ENCODE measurements at regions not wholly inside any gene's neighbourhood (a gene's known extent, or its start where the extent isn't known, plus 50 kb on each side); places are given as distances from the start of the nearest gene placed in this dataset.
A peak's percentile ranks its signal among the peaks of the same experiment; 100 is the strongest.

GRCh38 chr1:228872080-228872479 is 136.8 kb downstream of the RHOU start:
- no peaks in the 10 kb centered on the region for H3K27me3 ChIP-seq (ENCODE audit: control insufficient read depth, insufficient read depth, low read length)
- no TSS peak for BruUV-seq (replicated peaks)
- no peaks in the 10 kb centered on the region for H3K9me3 ChIP-seq (ENCODE audit: control insufficient read depth, insufficient read depth, low read depth, low read length)
- POLR2A ChIA-PET: interaction anchor here (0.7 kb wide), 1 partner anchor 207 kb away, joined by 5 read pairs; no protein-coding TSS in a partner anchor
- CTCF ChIA-PET: interaction anchor here (0.7 kb wide), 1 partner anchor 10 kb away, joined by 3 read pairs; no protein-coding TSS in a partner anchor
- no peaks in the 10 kb centered on the region for H3K36me3 ChIP-seq (ENCODE audit: control insufficient read depth, insufficient read depth, low read length)
- H3K4me1 ChIP-seq (ENCODE audit: control insufficient read depth, insufficient read depth, low read length): peaks cover 20% of the 10 kb centered on the region
- DNase-seq (ENCODE audit: low read depth, low spot score) (no peak), ATAC-seq (no peak)
- H3K4me3 ChIP-seq (ENCODE audit: low read depth in 2 of 2, low read length in 2 of 2): no peak overlapping the region
- intact Hi-C loops (cut with micrococcal nuclease; ENCODE audit: unreplicated experiment): no loop called here
- no peak for TF ChIP-seq TCF7L2 (IDR thresholded peaks at IDR 0.05; ENCODE audit: low read depth, low read length)
- no peak for TF ChIP-seq CTCF (IDR thresholded peaks at IDR 0.05)
- TF ChIP-seq, protein P1, sequence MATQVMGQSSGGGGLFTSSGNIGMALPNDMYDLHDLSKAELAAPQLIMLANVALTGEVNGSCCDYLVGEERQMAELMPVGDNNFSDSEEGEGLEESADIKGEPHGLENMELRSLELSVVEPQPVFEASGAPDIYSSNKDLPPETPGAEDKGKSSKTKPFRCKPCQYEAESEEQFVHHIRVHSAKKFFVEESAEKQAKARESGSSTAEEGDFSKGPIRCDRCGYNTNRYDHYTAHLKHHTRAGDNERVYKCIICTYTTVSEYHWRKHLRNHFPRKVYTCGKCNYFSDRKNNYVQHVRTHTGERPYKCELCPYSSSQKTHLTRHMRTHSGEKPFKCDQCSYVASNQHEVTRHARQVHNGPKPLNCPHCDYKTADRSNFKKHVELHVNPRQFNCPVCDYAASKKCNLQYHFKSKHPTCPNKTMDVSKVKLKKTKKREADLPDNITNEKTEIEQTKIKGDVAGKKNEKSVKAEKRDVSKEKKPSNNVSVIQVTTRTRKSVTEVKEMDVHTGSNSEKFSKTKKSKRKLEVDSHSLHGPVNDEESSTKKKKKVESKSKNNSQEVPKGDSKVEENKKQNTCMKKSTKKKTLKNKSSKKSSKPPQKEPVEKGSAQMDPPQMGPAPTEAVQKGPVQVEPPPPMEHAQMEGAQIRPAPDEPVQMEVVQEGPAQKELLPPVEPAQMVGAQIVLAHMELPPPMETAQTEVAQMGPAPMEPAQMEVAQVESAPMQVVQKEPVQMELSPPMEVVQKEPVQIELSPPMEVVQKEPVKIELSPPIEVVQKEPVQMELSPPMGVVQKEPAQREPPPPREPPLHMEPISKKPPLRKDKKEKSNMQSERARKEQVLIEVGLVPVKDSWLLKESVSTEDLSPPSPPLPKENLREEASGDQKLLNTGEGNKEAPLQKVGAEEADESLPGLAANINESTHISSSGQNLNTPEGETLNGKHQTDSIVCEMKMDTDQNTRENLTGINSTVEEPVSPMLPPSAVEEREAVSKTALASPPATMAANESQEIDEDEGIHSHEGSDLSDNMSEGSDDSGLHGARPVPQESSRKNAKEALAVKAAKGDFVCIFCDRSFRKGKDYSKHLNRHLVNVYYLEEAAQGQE (IDR thresholded peaks at IDR 0.05; ENCODE audit: insufficient read depth in 1 of 2, low read depth in 2 of 2, low read length in 1 of 2): no peak
- TF ChIP-seq SIN3A (IDR thresholded peaks at IDR 0.05; ENCODE audit: borderline replicate concordance, insufficient read depth, low read depth, low read length): no peak
- no peak for TF ChIP-seq POLR2AphosphoS5 (IDR thresholded peaks at IDR 0.05; ENCODE audit: low read depth, low read length)
- in situ Hi-C loops (cut with HindIII; ENCODE audit: low pct_unique_long_range_greater_than_20kb, low sequenced_read_pairs): no loop called here
- H3K27ac ChIP-seq (ENCODE audit: low read length): 0 out of 2 replicates have a peak overlapping the region, but pooled peaks have one; percentile 23

DNA sequence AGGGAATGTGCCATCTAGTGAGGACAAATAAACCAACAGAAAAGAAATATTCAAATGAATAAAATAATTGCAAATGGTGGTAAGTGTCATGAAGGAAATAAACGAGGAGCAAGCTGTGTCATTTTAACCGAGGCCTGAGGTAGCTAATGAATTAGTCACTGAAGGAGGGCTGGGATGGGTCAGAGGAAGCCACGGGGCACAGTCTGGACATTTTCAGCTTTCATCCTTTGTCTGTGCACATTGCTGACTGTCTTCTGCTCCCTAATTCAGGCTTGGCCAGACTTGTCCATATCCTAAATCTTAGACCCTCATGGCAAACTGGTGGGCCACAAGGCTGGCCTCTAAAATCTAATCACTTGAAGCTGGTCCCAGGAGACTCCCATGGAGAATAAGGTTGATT is 138.4 kb downstream of the RHOU start:
- ChIA-PET POLR2A (no interaction called here), CTCF (no interaction called here)
- no peaks in the 10 kb centered on the region for H3K9me3 ChIP-seq (ENCODE audit: control insufficient read depth, insufficient read depth, low read depth, low read length)
- BruUV-seq (replicated peaks): no TSS peak
- H3K4me1 ChIP-seq (ENCODE audit: control insufficient read depth, insufficient read depth, low read length): peaks cover 4% of the 10 kb centered on the region
- no peaks in the 10 kb centered on the region for H3K36me3 ChIP-seq (ENCODE audit: control insufficient read depth, insufficient read depth, low read length)
- intact Hi-C loops (cut with micrococcal nuclease; ENCODE audit: unreplicated experiment): no loop called here
- in situ Hi-C loops (cut with HindIII; ENCODE audit: low pct_unique_long_range_greater_than_20kb, low sequenced_read_pairs): no loop called here
- no peak overlapping the region for H3K4me3 ChIP-seq (ENCODE audit: low read depth in 2 of 2, low read length in 2 of 2)
- ATAC-seq (no peak), DNase-seq (ENCODE audit: low read depth, low spot score) (no peak)
- TF ChIP-seq CTCF (IDR thresholded peaks at IDR 0.05) (no peak), SIN3A (IDR thresholded peaks at IDR 0.05; ENCODE audit: borderline replicate concordance, insufficient read depth, low read depth, low read length) (no peak), POLR2AphosphoS5 (IDR thresholded peaks at IDR 0.05; ENCODE audit: low read depth, low read length) (no peak), TCF7L2 (IDR thresholded peaks at IDR 0.05; ENCODE audit: low read depth, low read length) (no peak)
- TF ChIP-seq, protein P1 (IDR thresholded peaks at IDR 0.05; ENCODE audit: insufficient read depth in 1 of 2, low read depth in 2 of 2, low read length in 1 of 2): no peak
- H3K27ac ChIP-seq (ENCODE audit: low read length): no peak overlapping the region
- no peaks in the 10 kb centered on the region for H3K27me3 ChIP-seq (ENCODE audit: control insufficient read depth, insufficient read depth, low read length)

All from Panc1 (cell line).